Caco-2 (cell line): ENCODE measurements at regions not wholly inside any gene's neighbourhood (a gene's known extent, or its start where the extent isn't known, plus 50 kb on each side); places are given as distances from the start of the nearest gene placed in this dataset.
A peak's percentile ranks its signal among the peaks of the same experiment; 100 is the strongest.

Source experiments
- BruUV-seq: library from RNA; stranded (reverse); fragments of 400-500 nt; replicated peaks from 2 replicates; lab custom pipeline; 2021; lab: Mats Ljungman, UMichigan
- CTCF ChIA-PET: fragments of 300-600 bp; sonication (Branson Sonifier 250); formaldehyde crosslinking; loops from one replicate; lab custom pipeline; 2022; ENCODE audit warnings: antibody characterized with exemption; lab: Charles Lee
- POLR2A ChIA-PET: fragments of 300-600 bp; sonication (Branson Sonifier 250); formaldehyde crosslinking; loops from one replicate; lab custom pipeline; 2022; ENCODE audit warnings: antibody characterized with exemption; lab: Charles Lee
- DNase-seq, 2 experiments: peaks; one replicate each; pipeline versions ENCODE4 v3.0.0 to v3.0.0-alpha.2; 2020 to 2022
- H3K27me3 ChIP-seq: replicated peaks from 2 replicates; pipeline ENCODE4 v1.6.0; 2011; ENCODE audit warnings: low read length; ENCODE audit not compliant: control insufficient read depth, insufficient read depth
- H3K36me3 ChIP-seq: 2 replicates; pipeline ENCODE4 v1.5.1; 2011; ENCODE audit warnings: low read length; ENCODE audit not compliant: control insufficient read depth, insufficient read depth
- H3K4me1 ChIP-seq: fragments of 250-450 bp; sonication (Bioruptor Pico); 2 replicates; pipeline ENCODE4 v1.5.1; 2020; ENCODE audit warnings: mild to moderate bottlenecking
- H3K4me3 ChIP-seq: 2 replicates; pipeline ENCODE4 v1.5.1; 2011; ENCODE audit warnings: low read depth, mild to moderate bottlenecking, control low read depth, low read length
- H3K9me3 ChIP-seq: fragments of 250-450 bp; sonication (Bioruptor Pico); 2 replicates; pipeline ENCODE4 v1.5.1; 2020; ENCODE audit warnings: mild to moderate bottlenecking, moderate library complexity
- H3K27ac Mint-ChIP-seq: one replicate; pipeline ENCODE4 v1.8.0; 2022; ENCODE audit warnings: mixed read lengths; ENCODE audit not compliant: unreplicated experiment
- H3K27me3 Mint-ChIP-seq: one replicate; pipeline ENCODE4 v1.8.0; 2022; ENCODE audit warnings: mixed read lengths; ENCODE audit not compliant: insufficient read depth, unreplicated experiment
- H3K36me3 Mint-ChIP-seq: one replicate; pipeline ENCODE4 v1.8.0; 2022; ENCODE audit warnings: mild to moderate bottlenecking, mixed read lengths; ENCODE audit not compliant: insufficient read depth, unreplicated experiment
- H3K4me1 Mint-ChIP-seq: one replicate; pipeline ENCODE4 v1.8.0; 2022; ENCODE audit warnings: low read depth, mixed read lengths; ENCODE audit not compliant: unreplicated experiment
- H3K4me3 Mint-ChIP-seq: one replicate; pipeline ENCODE4 v1.8.0; 2022; ENCODE audit warnings: mild to moderate bottlenecking, moderate library complexity, mixed read lengths; ENCODE audit not compliant: unreplicated experiment
- H3K9me3 Mint-ChIP-seq: one replicate; pipeline ENCODE4 v1.8.0; 2022; ENCODE audit warnings: mixed read lengths; ENCODE audit not compliant: unreplicated experiment
- intact Hi-C: fragments of 100-400 bp; cut with micrococcal nuclease; formaldehyde crosslinking; loops from one replicate; pipeline ENCODE4 v1.10.0; 2022; ENCODE audit not compliant: unreplicated experiment
- TF ChIP-seq, protein P1 (sequence below), 2 experiments: fragments of 200-600 bp in 1 of 2; IDR thresholded peaks; 1 replicate in 1 of 2; 2 replicates in 1 of 2; pipeline versions ENCODE4 v1.5.1 to v1.8.0; 2011 to 2022; ENCODE audit warnings: antibody characterized with exemption in 1 of 2, control low read depth in 1 of 2, inconsistent platforms in 1 of 2, low read depth in 1 of 2, low read length in 1 of 2, mild to moderate bottlenecking in 1 of 2, moderate library complexity in 1 of 2; ENCODE audit not compliant: insufficient read depth in 1 of 2, severe bottlenecking in 1 of 2, unreplicated experiment in 1 of 2

DNA sequence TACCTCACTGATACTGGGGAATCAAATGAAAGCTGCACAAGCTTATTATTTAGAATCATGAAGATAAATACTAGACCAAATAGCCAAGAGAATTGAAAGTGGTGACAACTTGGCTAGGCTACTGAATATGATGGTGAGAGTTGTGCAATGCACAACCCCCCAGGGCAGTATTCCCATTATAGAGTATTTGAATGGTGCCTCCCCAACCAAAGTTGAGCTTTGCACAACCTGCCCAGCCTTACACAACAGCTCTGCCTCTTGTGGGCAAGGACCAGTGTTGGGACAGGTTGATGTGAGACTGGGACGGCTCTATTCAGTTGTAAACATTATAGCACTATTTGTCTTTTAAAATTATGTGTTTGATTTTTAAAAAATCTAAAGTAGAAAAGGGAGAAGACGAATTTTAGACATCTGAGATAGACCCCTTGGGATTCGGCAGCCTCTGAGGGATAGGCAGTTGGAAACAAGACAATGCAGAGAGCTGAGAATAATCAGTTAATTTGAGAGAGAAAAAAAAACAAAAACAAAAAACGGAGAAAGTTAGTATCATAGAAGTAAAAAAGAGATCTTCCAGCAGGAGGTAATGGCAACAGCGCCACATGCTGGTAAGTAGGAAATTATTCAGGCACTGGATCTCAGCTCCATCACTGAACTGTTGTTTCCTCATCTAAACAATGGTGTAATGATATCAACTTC, 91.0 kb upstream of the KCNA3 start:
- H3K27ac Mint-ChIP-seq, result no peak overlapping the region
- H3K27me3 Mint-ChIP-seq, result peaks cover 12% of the 10 kb centered on the region

DNA sequence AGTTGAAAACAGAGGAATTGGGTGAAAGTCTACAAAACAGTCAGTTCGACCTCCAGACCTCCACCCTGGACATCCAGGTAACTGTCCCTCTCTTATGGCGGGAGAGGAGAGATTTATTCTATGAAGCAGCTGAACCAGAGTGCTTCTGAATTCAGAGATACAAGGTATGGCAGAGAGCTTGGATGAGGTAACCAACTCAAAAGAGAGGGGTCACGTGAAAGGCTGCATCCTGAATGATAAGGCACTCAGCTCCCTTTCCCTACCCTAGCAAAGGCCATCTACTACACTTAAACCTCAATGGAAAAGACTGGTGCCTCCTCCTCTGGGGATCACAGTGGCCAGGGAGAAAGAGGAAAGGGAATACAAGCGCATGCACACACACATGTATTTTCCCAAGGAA, 88.4 kb upstream of the KCNA3 start:
- Mint-ChIP-seq H3K9me3 (no peaks in the 10 kb centered on the region), H3K4me1 (no peaks in the 10 kb centered on the region), H3K27ac (no peak overlapping the region), H3K4me3 (no peak overlapping the region), H3K36me3 (no peaks in the 10 kb centered on the region), H3K27me3 (peaks cover 16% of the 10 kb centered on the region)
- H3K4me1 ChIP-seq, result no peaks in the 10 kb centered on the region
- H3K4me3 ChIP-seq, result no peak overlapping the region
- TF ChIP-seq, protein P1, sequence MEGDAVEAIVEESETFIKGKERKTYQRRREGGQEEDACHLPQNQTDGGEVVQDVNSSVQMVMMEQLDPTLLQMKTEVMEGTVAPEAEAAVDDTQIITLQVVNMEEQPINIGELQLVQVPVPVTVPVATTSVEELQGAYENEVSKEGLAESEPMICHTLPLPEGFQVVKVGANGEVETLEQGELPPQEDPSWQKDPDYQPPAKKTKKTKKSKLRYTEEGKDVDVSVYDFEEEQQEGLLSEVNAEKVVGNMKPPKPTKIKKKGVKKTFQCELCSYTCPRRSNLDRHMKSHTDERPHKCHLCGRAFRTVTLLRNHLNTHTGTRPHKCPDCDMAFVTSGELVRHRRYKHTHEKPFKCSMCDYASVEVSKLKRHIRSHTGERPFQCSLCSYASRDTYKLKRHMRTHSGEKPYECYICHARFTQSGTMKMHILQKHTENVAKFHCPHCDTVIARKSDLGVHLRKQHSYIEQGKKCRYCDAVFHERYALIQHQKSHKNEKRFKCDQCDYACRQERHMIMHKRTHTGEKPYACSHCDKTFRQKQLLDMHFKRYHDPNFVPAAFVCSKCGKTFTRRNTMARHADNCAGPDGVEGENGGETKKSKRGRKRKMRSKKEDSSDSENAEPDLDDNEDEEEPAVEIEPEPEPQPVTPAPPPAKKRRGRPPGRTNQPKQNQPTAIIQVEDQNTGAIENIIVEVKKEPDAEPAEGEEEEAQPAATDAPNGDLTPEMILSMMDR (IDR thresholded peaks at IDR 0.05; ENCODE audit: insufficient read depth in 1 of 2, low read depth in 1 of 2, low read length in 1 of 2, severe bottlenecking in 1 of 2, unreplicated experiment in 1 of 2), result no peak
- H3K27me3 ChIP-seq, result no peaks in the 10 kb centered on the region
- POLR2A ChIA-PET, result no interaction called here
- no peak for DNase-seq
- no peaks in the 10 kb centered on the region for H3K9me3 ChIP-seq
- CTCF ChIA-PET, result no interaction called here
- BruUV-seq, result no TSS peak
- H3K36me3 ChIP-seq, result no peaks in the 10 kb centered on the region
- intact Hi-C loops, result no loop called here

More for the DNA sequence above, 91.0 kb upstream of the KCNA3 start:
- H3K36me3 ChIP-seq, result no peaks in the 10 kb centered on the region
- BruUV-seq, result no TSS peak
- H3K4me1 ChIP-seq, result no peaks in the 10 kb centered on the region
- Mint-ChIP-seq H3K4me1 (no peaks in the 10 kb centered on the region), H3K36me3 (no peaks in the 10 kb centered on the region), H3K4me3 (no peak overlapping the region), H3K9me3 (no peaks in the 10 kb centered on the region)
- CTCF ChIA-PET, result interaction anchor here (0.6 to 1.8 kb wide), 6 partner anchors 15 to 342 kb away, joined by 3 to 6 read pairs (median 4); no protein-coding TSS in a partner anchor
- POLR2A ChIA-PET, result no interaction called here
- intact Hi-C loops, result loop anchor here (1.0 kb wide), 2 partner anchors 135 to 146 kb away; no protein-coding TSS in a partner anchor
- TF ChIP-seq, protein P1 (IDR thresholded peaks at IDR 0.05; ENCODE audit: insufficient read depth in 1 of 2, low read depth in 1 of 2, low read length in 1 of 2, severe bottlenecking in 1 of 2, unreplicated experiment in 1 of 2), result peak; percentile 54 to 59
- no peak overlapping the region for H3K4me3 ChIP-seq
- H3K9me3 ChIP-seq, result no peaks in the 10 kb centered on the region
- no peaks in the 10 kb centered on the region for H3K27me3 ChIP-seq
- DNase-seq, result no peak

DNA sequence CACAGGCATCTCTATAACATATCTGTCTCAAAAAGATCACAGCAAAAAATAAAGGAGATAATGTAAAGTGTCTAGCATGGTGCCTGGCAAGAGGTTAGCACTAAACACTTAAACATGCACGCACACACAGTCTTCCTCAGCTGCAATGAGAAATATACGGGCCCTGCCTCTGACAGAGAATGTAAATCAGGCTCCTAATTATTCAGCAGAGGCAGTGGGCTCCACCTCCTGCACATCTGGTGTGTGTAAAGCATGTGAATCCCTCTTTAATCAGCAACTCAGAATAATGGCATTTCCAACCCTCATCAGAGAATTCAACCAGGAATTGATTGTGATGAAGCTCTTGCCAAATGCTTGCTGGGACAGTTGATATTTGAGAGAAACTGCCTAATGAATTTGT, 85.6 kb upstream of the KCNA3 start:
- no peak for DNase-seq
- Histone ChIP-seq H3K36me3 (no peaks in the 10 kb centered on the region), H3K4me1 (no peaks in the 10 kb centered on the region), H3K4me3 (no peak overlapping the region), H3K27me3 (no peaks in the 10 kb centered on the region), H3K9me3 (no peaks in the 10 kb centered on the region)
- Mint-ChIP-seq H3K4me3 (no peak overlapping the region), H3K4me1 (no peaks in the 10 kb centered on the region), H3K9me3 (no peaks in the 10 kb centered on the region), H3K27ac (no peak overlapping the region), H3K36me3 (no peaks in the 10 kb centered on the region), H3K27me3 (peaks cover 20% of the 10 kb centered on the region)
- intact Hi-C loops, result no loop called here
- no TSS peak for BruUV-seq
- TF ChIP-seq, protein P1 (IDR thresholded peaks at IDR 0.05; ENCODE audit: insufficient read depth in 1 of 2, low read depth in 1 of 2, low read length in 1 of 2, severe bottlenecking in 1 of 2, unreplicated experiment in 1 of 2), result no peak
- ChIA-PET CTCF (no interaction called here), POLR2A (no interaction called here)
